Activated T-cell treated with anti-CD3 and anti-CD28 coated beads, Interleukin-2, amount 50 U/mL, for 4 hours (primary cell): ENCODE measurements at regions not wholly inside any gene's neighbourhood (a gene's known extent, or its start where the extent isn't known, plus 50 kb on each side); places are given as distances from the start of the nearest gene placed in this dataset.
"Not testable (repeated sequence)": the region's sequence is repeated elsewhere in the genome, so short reads cannot be mapped to it uniquely, and the experiment has no call there.

Source experiments
- ATAC-seq, 2 donors: fragments of 200-7000 bp; cut with Tn5 transposase; one replicate each; pipeline ENCODE4 v1.10.0; 2021
- DNase-seq: peaks from one replicate; pipeline ENCODE4 v3.0.0-alpha.2; 2020
- H3K27me3 Mint-ChIP-seq: one replicate; pipeline ENCODE4 v1.8.0; 2021; ENCODE audit warnings: low read depth, mixed read lengths
- H3K36me3 Mint-ChIP-seq: one replicate; pipeline ENCODE4 v1.8.0; 2022; ENCODE audit warnings: mixed read lengths; ENCODE audit not compliant: insufficient read depth
- H3K4me1 Mint-ChIP-seq: one replicate; pipeline ENCODE4 v1.8.0; 2021; ENCODE audit warnings: low read depth, mixed read lengths
- H3K4me3 Mint-ChIP-seq: one replicate; pipeline ENCODE4 v1.8.0; 2021; ENCODE audit warnings: mild to moderate bottlenecking, moderate library complexity, mixed read lengths
- H3K9me3 Mint-ChIP-seq: one replicate; pipeline ENCODE4 v1.8.0; 2021; ENCODE audit warnings: mixed read lengths

DNA sequence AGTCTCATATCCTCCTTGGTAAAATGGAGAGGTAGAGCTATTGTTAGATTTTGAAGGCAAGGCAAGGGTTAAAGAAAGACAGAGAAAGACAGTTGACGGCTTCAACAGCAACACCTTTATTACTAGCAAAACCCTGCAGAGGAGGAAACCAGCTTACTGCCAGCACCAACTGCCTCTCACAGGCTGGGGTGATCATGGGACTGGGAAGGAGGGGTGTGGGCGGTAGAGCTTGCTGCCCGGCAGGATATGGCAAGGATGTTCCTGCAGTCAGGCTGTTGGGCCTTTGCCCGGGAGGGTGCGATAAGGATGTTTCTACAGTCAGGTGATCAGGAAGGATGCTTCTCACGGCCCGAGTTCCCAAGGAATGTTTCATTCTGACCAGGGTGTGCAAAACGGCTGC is 310.0 kb downstream of the FOXD4L4 start:
- ATAC-seq, H3K4me1 Mint-ChIP-seq: not testable (repeated sequence)

GRCh38 chr9:66049721-66050120 is 312.8 kb downstream of the FOXD4L4 start:
- not testable (repeated sequence) for H3K27me3 Mint-ChIP-seq, DNase-seq, H3K36me3 Mint-ChIP-seq, H3K4me3 Mint-ChIP-seq, H3K4me1 Mint-ChIP-seq, ATAC-seq, H3K9me3 Mint-ChIP-seq

More for the DNA sequence above, 310.0 kb downstream of the FOXD4L4 start:
- H3K36me3 Mint-ChIP-seq, H3K9me3 Mint-ChIP-seq, H3K4me3 Mint-ChIP-seq, DNase-seq, H3K27me3 Mint-ChIP-seq: not testable (repeated sequence)

DNA sequence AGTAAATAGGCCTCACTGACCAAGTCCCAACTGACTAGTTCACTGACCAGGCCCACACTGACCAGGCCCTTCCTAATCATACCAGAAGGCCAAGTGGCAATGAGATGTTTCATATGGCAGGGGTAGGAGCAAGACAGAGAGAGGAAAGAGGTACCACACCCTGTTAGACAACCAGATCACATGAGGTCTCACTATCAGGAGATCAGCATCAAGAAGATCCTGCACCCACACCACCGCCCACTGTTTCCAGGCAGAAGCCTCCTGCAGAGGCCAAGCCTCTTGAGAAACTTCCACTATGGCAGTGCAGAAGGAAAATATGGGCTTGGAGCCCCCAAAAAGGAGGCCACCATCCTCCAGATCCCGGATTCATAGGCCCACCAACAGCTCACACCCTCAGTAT is 317.8 kb downstream of the FOXD4L4 start:
- ATAC-seq, DNase-seq, H3K4me1 Mint-ChIP-seq, H3K4me3 Mint-ChIP-seq, H3K9me3 Mint-ChIP-seq, H3K27me3 Mint-ChIP-seq, H3K36me3 Mint-ChIP-seq: not testable (repeated sequence)

- not testable (repeated sequence) for H3K27me3 Mint-ChIP-seq, H3K9me3 Mint-ChIP-seq, DNase-seq, H3K4me3 Mint-ChIP-seq, H3K36me3 Mint-ChIP-seq, H3K4me1 Mint-ChIP-seq, ATAC-seq
These were observed 323.7 kb downstream of the FOXD4L4 start for GRCh38 chr9:66060681-66061080.

DNA sequence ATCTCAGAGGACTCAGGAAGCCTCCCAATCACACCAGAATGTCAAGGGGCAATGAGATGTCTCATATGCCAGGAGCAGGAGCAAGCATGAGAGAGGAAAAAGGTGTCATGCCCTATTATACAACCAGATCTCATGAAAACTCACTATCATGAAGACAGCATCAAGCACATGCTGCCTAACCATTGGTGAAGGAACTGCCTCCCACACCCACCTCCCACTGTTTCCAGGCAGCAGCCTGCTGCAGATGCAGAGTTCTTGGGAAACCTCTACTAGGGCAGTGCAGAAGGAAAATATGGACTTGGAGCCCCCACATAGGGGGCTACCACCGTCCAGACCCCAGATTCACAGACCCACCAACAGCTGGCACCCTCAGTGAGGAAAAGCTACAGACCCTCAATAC is 326.9 kb downstream of the FOXD4L4 start:
- H3K4me3 Mint-ChIP-seq, ATAC-seq, H3K27me3 Mint-ChIP-seq, H3K4me1 Mint-ChIP-seq, H3K9me3 Mint-ChIP-seq, H3K36me3 Mint-ChIP-seq: not testable (repeated sequence)
- peak; percentile 1 for DNase-seq

- DNase-seq, result peak; percentile 3
- not testable (repeated sequence) for H3K27me3 Mint-ChIP-seq, H3K9me3 Mint-ChIP-seq, ATAC-seq, H3K4me1 Mint-ChIP-seq, H3K36me3 Mint-ChIP-seq, H3K4me3 Mint-ChIP-seq
These were observed 328.8 kb downstream of the FOXD4L4 start for GRCh38 chr9:66065735-66066134.

GRCh38 chr9:66067231-66067630 is 330.3 kb downstream of the FOXD4L4 start:
- H3K36me3 Mint-ChIP-seq, H3K4me1 Mint-ChIP-seq, ATAC-seq, H3K27me3 Mint-ChIP-seq, H3K9me3 Mint-ChIP-seq, H3K4me3 Mint-ChIP-seq: not testable (repeated sequence)
- peak; percentile 3 for DNase-seq

GRCh38 chr9:66068451-66068989 is 331.6 kb downstream of the FOXD4L4 start:
- H3K4me1 Mint-ChIP-seq, ATAC-seq, H3K9me3 Mint-ChIP-seq, DNase-seq, H3K4me3 Mint-ChIP-seq, H3K36me3 Mint-ChIP-seq, H3K27me3 Mint-ChIP-seq: not testable (repeated sequence)

DNA sequence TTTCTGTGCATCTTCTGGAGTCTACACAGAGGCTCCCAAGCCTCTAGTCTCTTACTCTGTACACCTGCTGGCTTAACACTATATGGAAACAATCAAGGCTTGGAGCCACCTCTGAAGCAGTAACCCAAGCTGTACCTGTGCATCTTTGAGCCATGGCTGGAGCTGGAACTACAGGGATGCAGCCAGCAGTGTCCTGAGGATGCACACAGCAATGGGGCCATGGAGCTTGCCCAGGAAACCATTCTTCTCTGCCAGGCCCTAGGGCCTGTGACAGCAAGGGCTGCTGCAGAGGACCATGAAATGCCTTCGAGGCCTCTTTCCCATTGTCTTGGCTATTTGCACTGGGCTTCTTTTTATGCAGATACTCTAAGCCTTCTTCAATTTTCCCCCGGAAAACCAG is 332.1 kb downstream of the FOXD4L4 start:
- H3K27me3 Mint-ChIP-seq, result not testable (repeated sequence)

DNA sequence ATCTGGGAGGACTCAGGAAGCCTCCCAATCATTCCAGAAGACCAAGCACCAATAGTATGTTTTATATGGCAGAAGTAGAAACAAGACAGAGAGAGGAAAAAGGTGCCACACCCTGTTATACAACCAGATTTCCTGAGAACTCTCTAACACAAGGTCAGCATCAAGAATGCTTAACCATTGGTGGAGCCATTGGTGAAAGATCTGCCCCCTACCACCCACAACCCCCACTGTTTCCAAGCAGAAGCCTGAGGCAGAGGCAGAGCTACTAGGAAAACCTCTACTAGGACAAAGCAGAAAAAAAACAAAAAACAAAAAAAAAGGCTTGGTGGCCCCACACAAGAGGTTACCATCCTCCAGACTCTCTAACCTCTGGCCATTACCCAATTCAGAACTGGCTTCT is 336.2 kb downstream of the FOXD4L4 start:
- H3K4me1 Mint-ChIP-seq, H3K36me3 Mint-ChIP-seq: not testable (repeated sequence)

More for the DNA sequence above, 332.1 kb downstream of the FOXD4L4 start:
- not testable (repeated sequence) for H3K4me1 Mint-ChIP-seq, H3K9me3 Mint-ChIP-seq, H3K36me3 Mint-ChIP-seq, H3K4me3 Mint-ChIP-seq, ATAC-seq
- DNase-seq, result peak; percentile 3

GRCh38 chr9:66082811-66083210 is 345.9 kb downstream of the FOXD4L4 start:
- H3K36me3 Mint-ChIP-seq, H3K4me1 Mint-ChIP-seq, H3K27me3 Mint-ChIP-seq, ATAC-seq, H3K4me3 Mint-ChIP-seq, H3K9me3 Mint-ChIP-seq, DNase-seq: not testable (repeated sequence)

More for the DNA sequence above, 336.2 kb downstream of the FOXD4L4 start:
- not testable (repeated sequence) for H3K9me3 Mint-ChIP-seq, ATAC-seq, H3K4me3 Mint-ChIP-seq, H3K27me3 Mint-ChIP-seq, DNase-seq
